Progenitor cell of endocrine pancreas (in vitro differentiated cells): ENCODE measurements at regions not wholly inside any gene's neighbourhood (a gene's known extent, or its start where the extent isn't known, plus 50 kb on each side); places are given as distances from the start of the nearest gene placed in this dataset.

Experiments
- DNase-seq: peaks from one replicate; pipeline ENCODE4 v3.0.0; 2021; ENCODE audit warnings: low spot score; ENCODE audit not compliant: unreplicated experiment
- H3K27ac Mint-ChIP-seq: 2 replicates; pipeline ENCODE4 v1.8.0; 2021; ENCODE audit warnings: mild to moderate bottlenecking, moderate library complexity, mixed read lengths
- H3K27me3 Mint-ChIP-seq: 2 replicates; pipeline ENCODE4 v1.8.0; 2021; ENCODE audit warnings: mixed read lengths
- H3K36me3 Mint-ChIP-seq: 2 replicates; pipeline ENCODE4 v1.8.0; 2022; ENCODE audit warnings: mixed read lengths; ENCODE audit not compliant: insufficient read depth
- H3K4me1 Mint-ChIP-seq: 2 replicates; pipeline ENCODE4 v1.8.0; 2021; ENCODE audit warnings: low read depth, mixed read lengths
- H3K4me3 Mint-ChIP-seq: 2 replicates; pipeline ENCODE4 v1.8.0; 2021; ENCODE audit warnings: low read depth, mild to moderate bottlenecking, moderate library complexity, mixed read lengths
- H3K9me3 Mint-ChIP-seq: 2 replicates; pipeline ENCODE4 v1.8.0; 2021; ENCODE audit warnings: low read depth, mixed read lengths
- TF ChIP-seq, protein P1 (sequence below): fragments of 200-600 bp; sonication (generic); IDR thresholded peaks from one replicate; pipeline ENCODE4 v1.5.0; 2021; ENCODE audit warnings: antibody characterized with exemption, mild to moderate bottlenecking; ENCODE audit not compliant: unreplicated experiment

GRCh38 chr1:25024615-25025350 lies 94.7 kb upstream of the RUNX3 start:
- Mint-ChIP-seq H3K4me1 (no peaks in the 10 kb centered on the region), H3K4me3 (no peak overlapping the region), H3K9me3 (no peaks in the 10 kb centered on the region), H3K27ac (no peak overlapping the region), H3K27me3 (peaks cover 14% of the 10 kb centered on the region), H3K36me3 (no peaks in the 10 kb centered on the region)
- TF ChIP-seq, protein P1, sequence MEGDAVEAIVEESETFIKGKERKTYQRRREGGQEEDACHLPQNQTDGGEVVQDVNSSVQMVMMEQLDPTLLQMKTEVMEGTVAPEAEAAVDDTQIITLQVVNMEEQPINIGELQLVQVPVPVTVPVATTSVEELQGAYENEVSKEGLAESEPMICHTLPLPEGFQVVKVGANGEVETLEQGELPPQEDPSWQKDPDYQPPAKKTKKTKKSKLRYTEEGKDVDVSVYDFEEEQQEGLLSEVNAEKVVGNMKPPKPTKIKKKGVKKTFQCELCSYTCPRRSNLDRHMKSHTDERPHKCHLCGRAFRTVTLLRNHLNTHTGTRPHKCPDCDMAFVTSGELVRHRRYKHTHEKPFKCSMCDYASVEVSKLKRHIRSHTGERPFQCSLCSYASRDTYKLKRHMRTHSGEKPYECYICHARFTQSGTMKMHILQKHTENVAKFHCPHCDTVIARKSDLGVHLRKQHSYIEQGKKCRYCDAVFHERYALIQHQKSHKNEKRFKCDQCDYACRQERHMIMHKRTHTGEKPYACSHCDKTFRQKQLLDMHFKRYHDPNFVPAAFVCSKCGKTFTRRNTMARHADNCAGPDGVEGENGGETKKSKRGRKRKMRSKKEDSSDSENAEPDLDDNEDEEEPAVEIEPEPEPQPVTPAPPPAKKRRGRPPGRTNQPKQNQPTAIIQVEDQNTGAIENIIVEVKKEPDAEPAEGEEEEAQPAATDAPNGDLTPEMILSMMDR = no peak
- no peak for DNase-seq

DNA sequence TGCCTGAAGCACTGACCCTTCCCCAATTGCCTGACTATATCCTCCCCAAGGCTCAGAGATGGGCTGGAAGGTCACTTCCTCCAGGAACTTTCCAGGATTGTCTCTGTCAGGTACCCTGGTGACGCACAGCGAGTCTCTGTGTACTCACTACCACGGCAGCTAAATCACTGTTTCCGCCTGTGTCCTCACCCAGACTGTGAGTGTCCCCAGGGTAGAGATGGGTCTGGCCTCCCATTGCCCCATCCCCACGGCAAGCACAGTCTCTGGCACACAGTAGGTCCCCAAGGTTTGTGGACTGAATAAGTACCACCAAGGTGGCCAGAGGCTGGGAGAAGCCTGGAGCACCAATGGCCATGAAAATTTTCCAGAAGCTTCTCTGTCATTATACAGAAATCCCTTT lies 93.8 kb upstream of the RUNX3 start:
- TF ChIP-seq, protein P1 = no peak
- no peaks in the 10 kb centered on the region for H3K36me3 Mint-ChIP-seq
- no peak for DNase-seq
- no peak overlapping the region for H3K4me3 Mint-ChIP-seq
- H3K27me3 Mint-ChIP-seq = peaks cover 5% of the 10 kb centered on the region
- H3K4me1 Mint-ChIP-seq = no peaks in the 10 kb centered on the region
- no peaks in the 10 kb centered on the region for H3K9me3 Mint-ChIP-seq
- peak overlapping the region; percentile 64 for H3K27ac Mint-ChIP-seq

- H3K27ac Mint-ChIP-seq = no peak overlapping the region
- no peaks in the 10 kb centered on the region for H3K9me3 Mint-ChIP-seq
- no peak overlapping the region for H3K4me3 Mint-ChIP-seq
- no peaks in the 10 kb centered on the region for H3K4me1 Mint-ChIP-seq
- no peaks in the 10 kb centered on the region for H3K36me3 Mint-ChIP-seq
- H3K27me3 Mint-ChIP-seq = peaks cover 2% of the 10 kb centered on the region
- TF ChIP-seq, protein P1 = no peak
- DNase-seq = no peak
Measured at GRCh38 chr1:25023190-25023578, 93.1 kb upstream of the RUNX3 start.

DNA sequence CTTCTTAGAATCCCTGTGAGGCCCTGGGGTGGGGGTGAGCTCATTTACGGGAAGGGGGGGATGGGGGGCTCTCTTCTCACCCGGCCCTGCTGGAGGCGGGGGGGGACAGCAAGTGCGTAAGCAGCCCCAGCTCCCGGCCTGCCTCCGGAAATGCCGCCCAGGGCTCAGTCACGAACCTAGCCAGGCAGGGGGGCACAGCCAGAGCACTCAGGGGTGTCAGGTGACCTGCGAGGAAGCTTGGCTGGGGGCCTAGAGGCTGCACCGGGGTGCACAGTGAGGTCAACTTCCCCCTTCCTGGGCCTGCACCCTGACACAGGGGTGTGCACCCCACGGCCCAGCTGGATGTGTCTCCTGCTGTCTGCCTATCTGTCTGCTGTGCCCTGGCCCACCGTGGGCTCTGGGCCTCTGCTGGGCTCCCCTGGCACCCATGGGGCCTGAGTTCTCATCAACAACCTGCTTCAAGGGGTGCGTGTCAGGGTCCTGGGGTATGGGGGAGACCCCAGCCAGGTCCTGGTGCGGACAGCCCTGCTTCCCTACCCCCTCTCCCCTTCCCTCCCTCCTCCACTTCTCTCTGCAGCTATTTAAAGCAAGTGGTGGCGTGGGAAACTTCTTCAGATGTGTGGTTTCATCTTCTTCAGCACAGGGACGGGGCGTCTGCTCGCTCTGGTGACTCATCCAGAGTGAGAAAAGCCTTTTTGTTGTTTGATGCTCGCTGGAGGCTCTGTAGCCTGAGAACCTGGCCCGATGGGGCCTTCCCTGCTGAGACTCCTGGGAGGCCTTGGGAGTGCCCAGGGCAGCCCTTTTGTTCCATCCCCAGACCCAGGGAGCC lies 92.5 kb upstream of the RUNX3 start:
- Mint-ChIP-seq H3K4me3 (no peak overlapping the region), H3K9me3 (no peaks in the 10 kb centered on the region), H3K4me1 (no peaks in the 10 kb centered on the region), H3K27me3 (peaks cover 2% of the 10 kb centered on the region), H3K27ac (peak overlapping the region; percentile 49), H3K36me3 (no peaks in the 10 kb centered on the region)
- TF ChIP-seq, protein P1 = no peak
- no peak for DNase-seq

- no peak for DNase-seq
- TF ChIP-seq, protein P1 = no peak
- Mint-ChIP-seq H3K9me3 (no peaks in the 10 kb centered on the region), H3K36me3 (no peaks in the 10 kb centered on the region), H3K27me3 (peaks cover 2% of the 10 kb centered on the region), H3K27ac (no peak overlapping the region), H3K4me3 (no peak overlapping the region), H3K4me1 (no peaks in the 10 kb centered on the region)
Measured at GRCh38 chr1:25021591-25022215, 91.6 kb upstream of the RUNX3 start.
